ENCODE measurements at regions not wholly inside any gene's neighbourhood (a gene's known extent, or its start where the extent isn't known, plus 50 kb on each side); places are given as distances from the start of the nearest gene placed in this dataset.

- WGBS, 2 experiments (ENCODE audit: insufficient coverage in 1 of 2, insufficient read length in 1 of 2): 84% methylated on average over 4 of the region's 4 CpGs; no CpG with 5 or more reads in 1 of the 2 experiments
- Histone ChIP-seq H3K27me3 (ENCODE audit: control insufficient read depth, insufficient read depth, low read length, poor library complexity, severe bottlenecking) (no peaks in the 10 kb centered on the region), H3K9ac (ENCODE audit: extremely low read depth, low read length, poor library complexity, severe bottlenecking) (no peak overlapping the region), H3K27ac (ENCODE audit: low read depth, low read length) (no peak overlapping the region), H3K4me3 (ENCODE audit: low read length) (no peak overlapping the region), H3K36me3 (ENCODE audit: control insufficient read depth, insufficient read depth, low read length) (no peaks in the 10 kb centered on the region), H3K9me3 (ENCODE audit: control insufficient read depth, low read length) (peaks cover 6% of the 10 kb centered on the region), H3K4me1 (ENCODE audit: control insufficient read depth, insufficient read depth, low read length) (no peaks in the 10 kb centered on the region)
- Mint-ChIP-seq H3K36me3 (ENCODE audit: low read depth) (no peaks in the 10 kb centered on the region), H3K4me1 (peaks cover 12% of the 10 kb centered on the region), H3K9me3 (peaks cover 4% of the 10 kb centered on the region), H3K27ac (no peak overlapping the region), H3K4me3 (no peak overlapping the region), H3K27me3 (ENCODE audit: insufficient read depth) (no peaks in the 10 kb centered on the region)
- no peak for TF ChIP-seq CTCF (conservative IDR thresholded peaks at IDR 0.05)
- no peak for DNase-seq
Observed at GRCh38 chr18:73954268-73954667, 193.4 kb downstream of the FBXO15 start.

GRCh38 chr18:73952296-73952946 is 195.2 kb downstream of the FBXO15 start:
- Mint-ChIP-seq H3K36me3 (ENCODE audit: low read depth) (no peaks in the 10 kb centered on the region), H3K4me3 (no peak overlapping the region), H3K27me3 (ENCODE audit: insufficient read depth) (no peaks in the 10 kb centered on the region), H3K27ac (no peak overlapping the region), H3K9me3 (peaks cover 8% of the 10 kb centered on the region), H3K4me1 (peaks cover 6% of the 10 kb centered on the region)
- H3K36me3 ChIP-seq (ENCODE audit: control insufficient read depth, insufficient read depth, low read length): no peaks in the 10 kb centered on the region
- H3K9me3 ChIP-seq (ENCODE audit: control insufficient read depth, low read length): peaks cover 11% of the 10 kb centered on the region
- no peak overlapping the region for H3K4me3 ChIP-seq (ENCODE audit: low read length)
- DNase-seq: no peak
- no peaks in the 10 kb centered on the region for H3K4me1 ChIP-seq (ENCODE audit: control insufficient read depth, insufficient read depth, low read length)
- H3K27me3 ChIP-seq (ENCODE audit: control insufficient read depth, insufficient read depth, low read length, poor library complexity, severe bottlenecking): no peaks in the 10 kb centered on the region
- WGBS, 2 experiments (ENCODE audit: insufficient coverage in 1 of 2, insufficient read length in 1 of 2): 80 to 81% methylated on average over 7 of the region's 7 CpGs
- no peak overlapping the region for H3K9ac ChIP-seq (ENCODE audit: extremely low read depth, low read length, poor library complexity, severe bottlenecking)
- no peak for TF ChIP-seq CTCF (conservative IDR thresholded peaks at IDR 0.05)
- no peak overlapping the region for H3K27ac ChIP-seq (ENCODE audit: low read depth, low read length)

GRCh38 chr18:73950116-73950700 is 197.4 kb downstream of the FBXO15 start:
- H3K9me3 ChIP-seq (ENCODE audit: control insufficient read depth, low read length): peaks cover 11% of the 10 kb centered on the region
- H3K4me3 ChIP-seq (ENCODE audit: low read length): no peak overlapping the region
- no peak for DNase-seq
- Mint-ChIP-seq H3K9me3 (peaks cover 8% of the 10 kb centered on the region), H3K4me1 (peaks cover 4% of the 10 kb centered on the region), H3K36me3 (ENCODE audit: low read depth) (no peaks in the 10 kb centered on the region), H3K4me3 (no peak overlapping the region), H3K27me3 (ENCODE audit: insufficient read depth) (no peaks in the 10 kb centered on the region), H3K27ac (no peak overlapping the region)
- H3K27ac ChIP-seq (ENCODE audit: low read depth, low read length): no peak overlapping the region
- H3K36me3 ChIP-seq (ENCODE audit: control insufficient read depth, insufficient read depth, low read length): no peaks in the 10 kb centered on the region
- H3K9ac ChIP-seq (ENCODE audit: extremely low read depth, low read length, poor library complexity, severe bottlenecking): no peak overlapping the region
- 100% methylated on average over 2 of the region's 2 CpGs; no CpG with 5 or more reads in 1 of the 2 experiments for WGBS, 2 experiments (ENCODE audit: insufficient coverage in 1 of 2, insufficient read length in 1 of 2)
- TF ChIP-seq CTCF (conservative IDR thresholded peaks at IDR 0.05): no peak
- H3K4me1 ChIP-seq (ENCODE audit: control insufficient read depth, insufficient read depth, low read length): no peaks in the 10 kb centered on the region
- H3K27me3 ChIP-seq (ENCODE audit: control insufficient read depth, insufficient read depth, low read length, poor library complexity, severe bottlenecking): no peaks in the 10 kb centered on the region
